ENCODE measurements at regions not wholly inside any gene's neighbourhood (a gene's known extent, or its start where the extent isn't known, plus 50 kb on each side); places are given as distances from the start of the nearest gene placed in this dataset.

DNA sequence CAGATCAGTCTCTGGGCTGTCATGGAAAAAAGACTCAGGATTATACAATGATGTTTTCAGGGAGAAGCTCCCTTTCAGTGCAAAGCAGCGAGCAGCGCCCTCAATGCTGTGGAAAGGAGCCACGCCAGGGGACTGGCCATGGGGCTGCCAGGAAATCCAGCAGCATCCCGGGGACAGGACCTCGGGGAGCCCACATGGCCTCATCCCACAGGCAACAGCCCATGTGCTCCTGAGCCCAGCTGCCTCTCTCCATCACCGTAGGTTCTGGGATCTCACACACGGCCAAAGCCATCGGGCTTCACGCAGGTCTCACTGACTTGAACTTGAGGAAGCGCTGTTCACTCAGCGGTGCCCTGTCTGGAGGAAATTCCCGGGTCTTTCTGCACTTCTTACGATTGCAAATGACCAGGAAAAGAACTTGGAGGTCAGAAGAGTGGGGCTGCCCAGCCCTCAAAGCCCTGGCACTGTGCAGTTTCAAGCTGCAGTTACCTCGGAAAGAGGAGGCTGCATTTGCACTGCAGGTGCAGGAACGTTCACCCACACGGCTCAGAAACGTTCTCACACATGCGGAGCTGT, 125.9 kb upstream of the THBS2 start:
- ATAC-seq = no peak
- Histone ChIP-seq H3K9ac (ENCODE audit: low read length) (no peak overlapping the region), H3K27me3 (ENCODE audit: low read length) (no peaks in the 10 kb centered on the region), H3K27ac (ENCODE audit: low read length) (no peak overlapping the region), H3K36me3 (ENCODE audit: low read depth, low read length) (no peaks in the 10 kb centered on the region), H4K20me1 (ENCODE audit: low read length) (no peaks in the 10 kb centered on the region), H3K9me2 (replicated peaks; ENCODE audit: low read length) (no peaks in the 10 kb centered on the region), H3K79me2 (ENCODE audit: low read length) (no peaks in the 10 kb centered on the region), H2AFZ (ENCODE audit: low read length) (no peak overlapping the region), H3K4me3 (ENCODE audit: low read length) (no peak overlapping the region), H3K9me3 (ENCODE audit: low read length) (peaks cover 8% of the 10 kb centered on the region), H3K4me1 (ENCODE audit: insufficient read depth, low read length) (no peaks in the 10 kb centered on the region), H3K4me2 (ENCODE audit: low read length) (no peak overlapping the region), H3F3A (ENCODE audit: low read length, unreplicated experiment) (no peaks in the 10 kb centered on the region)
- TF ChIP-seq CTCF (conservative IDR thresholded peaks at IDR 0.05; ENCODE audit: low read depth, low read length) (no peak), EZH2 (IDR thresholded peaks at IDR 0.05; ENCODE audit: low read length, unreplicated experiment) (no peak), EZH2phosphoT487 (IDR thresholded peaks at IDR 0.05; ENCODE audit: borderline replicate concordance, low read length) (no peak)
- no TSS peak for BruUV-seq (replicated peaks)
- no peak for DNase-seq
- POLR2A ChIA-PET (ENCODE audit: unreplicated experiment) = no interaction called here
- CTCF ChIA-PET = no interaction called here
- intact Hi-C loops (cut with micrococcal nuclease) = no loop called here

DNA sequence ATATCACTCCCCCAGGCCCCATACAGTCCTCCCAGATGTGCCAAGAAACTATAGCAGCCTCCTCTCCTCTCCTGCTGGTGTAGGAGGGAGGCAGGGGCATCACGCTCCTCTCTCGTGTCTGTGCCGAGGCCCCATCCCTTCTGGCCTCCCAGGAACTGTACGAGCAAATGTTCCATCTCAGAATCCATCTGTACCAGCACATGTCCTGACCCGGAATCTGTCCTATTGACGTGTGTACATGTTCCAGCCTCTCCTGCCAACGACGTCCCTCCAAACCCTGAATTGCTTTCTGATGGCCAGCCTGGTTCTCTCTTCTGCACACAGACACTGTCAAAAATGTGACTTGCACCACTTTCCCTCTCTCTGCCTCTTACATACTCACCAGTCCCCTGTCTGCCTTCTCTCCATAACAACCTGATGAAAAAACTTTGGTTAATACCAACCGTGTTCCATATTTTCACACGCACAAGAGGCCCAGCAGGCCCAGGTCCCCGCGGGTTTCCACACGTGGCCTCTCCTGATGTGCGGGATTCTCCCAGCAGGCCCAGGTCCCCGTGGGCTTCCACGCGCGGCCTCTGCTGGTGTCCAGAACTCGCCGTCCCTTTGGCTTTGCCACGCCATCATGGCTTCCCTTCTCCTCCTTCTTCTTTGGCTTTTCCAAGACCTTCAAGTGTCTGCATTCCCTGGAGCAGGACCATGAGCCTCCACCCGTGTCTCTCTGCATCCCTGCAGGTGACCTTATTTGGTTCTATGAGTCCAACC, 125.2 kb upstream of the THBS2 start:
- H3K79me2 ChIP-seq (ENCODE audit: low read length) = no peaks in the 10 kb centered on the region
- peaks cover 12% of the 10 kb centered on the region for H3K9me3 ChIP-seq (ENCODE audit: low read length)
- no peaks in the 10 kb centered on the region for H4K20me1 ChIP-seq (ENCODE audit: low read length)
- no peak for ATAC-seq
- H3K9me2 ChIP-seq (replicated peaks; ENCODE audit: low read length) = no peaks in the 10 kb centered on the region
- ChIA-PET POLR2A (ENCODE audit: unreplicated experiment) (no interaction called here), CTCF (no interaction called here)
- H2AFZ ChIP-seq (ENCODE audit: low read length) = no peak overlapping the region
- no peaks in the 10 kb centered on the region for H3K27me3 ChIP-seq (ENCODE audit: low read length)
- intact Hi-C loops (cut with micrococcal nuclease) = no loop called here
- no peak overlapping the region for H3K4me3 ChIP-seq (ENCODE audit: low read length)
- H3K27ac ChIP-seq (ENCODE audit: low read length) = no peak overlapping the region
- no TSS peak for BruUV-seq (replicated peaks)
- H3K4me2 ChIP-seq (ENCODE audit: low read length) = no peak overlapping the region
- no peaks in the 10 kb centered on the region for H3F3A ChIP-seq (ENCODE audit: low read length, unreplicated experiment)
- H3K4me1 ChIP-seq (ENCODE audit: insufficient read depth, low read length) = no peaks in the 10 kb centered on the region
- H3K36me3 ChIP-seq (ENCODE audit: low read depth, low read length) = no peaks in the 10 kb centered on the region
- TF ChIP-seq CTCF (conservative IDR thresholded peaks at IDR 0.05; ENCODE audit: low read depth, low read length) (no peak), EZH2 (IDR thresholded peaks at IDR 0.05; ENCODE audit: low read length, unreplicated experiment) (no peak), EZH2phosphoT487 (IDR thresholded peaks at IDR 0.05; ENCODE audit: borderline replicate concordance, low read length) (no peak)
- no peak for DNase-seq
- no peak overlapping the region for H3K9ac ChIP-seq (ENCODE audit: low read length)

DNA sequence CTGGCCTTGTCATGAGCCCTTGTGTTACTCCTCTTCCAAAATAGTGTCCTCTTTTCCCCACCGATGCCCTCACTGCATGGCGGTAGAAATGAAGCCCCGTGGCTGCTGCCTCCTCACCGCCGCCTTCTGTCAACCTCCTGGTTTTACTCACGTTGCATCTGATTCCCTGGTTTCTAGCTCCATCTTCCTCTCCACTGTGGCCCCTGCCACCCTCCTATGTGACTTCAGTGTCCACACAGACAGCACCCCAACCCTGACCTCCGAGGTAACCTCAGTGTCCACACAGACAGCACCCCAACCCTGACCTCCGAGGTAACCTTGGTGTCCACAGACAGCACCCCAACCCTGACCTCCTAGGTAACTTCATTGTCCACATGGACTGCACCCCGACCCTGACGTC, 122.8 kb upstream of the THBS2 start:
- Histone ChIP-seq H3K79me2 (ENCODE audit: low read length) (no peaks in the 10 kb centered on the region), H3K36me3 (ENCODE audit: low read depth, low read length) (no peaks in the 10 kb centered on the region), H3K9me2 (replicated peaks; ENCODE audit: low read length) (no peaks in the 10 kb centered on the region), H3K27ac (ENCODE audit: low read length) (no peak overlapping the region), H3K9me3 (ENCODE audit: low read length) (peaks cover 12% of the 10 kb centered on the region), H3F3A (ENCODE audit: low read length, unreplicated experiment) (no peaks in the 10 kb centered on the region), H3K4me1 (ENCODE audit: insufficient read depth, low read length) (no peaks in the 10 kb centered on the region), H3K4me3 (ENCODE audit: low read length) (no peak overlapping the region), H2AFZ (ENCODE audit: low read length) (no peak overlapping the region), H3K4me2 (ENCODE audit: low read length) (no peak overlapping the region), H3K9ac (ENCODE audit: low read length) (no peak overlapping the region), H4K20me1 (ENCODE audit: low read length) (no peaks in the 10 kb centered on the region), H3K27me3 (ENCODE audit: low read length) (no peaks in the 10 kb centered on the region)
- DNase-seq (no peak), ATAC-seq (no peak)
- POLR2A ChIA-PET (ENCODE audit: unreplicated experiment) = no interaction called here
- no peak for TF ChIP-seq CTCF (conservative IDR thresholded peaks at IDR 0.05; ENCODE audit: low read depth, low read length)
- no peak for TF ChIP-seq EZH2 (IDR thresholded peaks at IDR 0.05; ENCODE audit: low read length, unreplicated experiment)
- TF ChIP-seq EZH2phosphoT487 (IDR thresholded peaks at IDR 0.05; ENCODE audit: borderline replicate concordance, low read length) = no peak
- BruUV-seq (replicated peaks) = no TSS peak
- intact Hi-C loops (cut with micrococcal nuclease) = no loop called here
- CTCF ChIA-PET = no interaction called here

Data from PC-3 (cell line).